GM19438 (cell line): ENCODE measurements at regions not wholly inside any gene's neighbourhood (a gene's known extent, or its start where the extent isn't known, plus 50 kb on each side); places are given as distances from the start of the nearest gene placed in this dataset.
A peak's percentile ranks its signal among the peaks of the same experiment; 100 is the strongest.
"Not testable (repeated sequence)": the region's sequence is repeated elsewhere in the genome, so short reads cannot be mapped to it uniquely, and the experiment has no call there.

ENCODE experiments used
- ATAC-seq: cut with Tn5 transposase; IDR thresholded peaks from one replicate; pipeline ENCODE4 v1.9.1; 2021; ENCODE audit warnings: low read depth; ENCODE audit not compliant: unreplicated experiment

GRCh38 chr5:101103874-101104273 lies 200.8 kb upstream of the ST8SIA4 start:
- no peak for ATAC-seq

- ATAC-seq = no peak
Observed at GRCh38 chr5:101102506-101102905, 199.4 kb upstream of the ST8SIA4 start.

GRCh38 chr5:101091902-101092301 lies 188.8 kb upstream of the ST8SIA4 start:
- ATAC-seq = no peak

- no peak for ATAC-seq
Observed at GRCh38 chr5:101084353-101084752, 181.3 kb upstream of the ST8SIA4 start.

- ATAC-seq = no peak
Observed at GRCh38 chr5:101080462-101081240, 177.6 kb upstream of the ST8SIA4 start.

- no peak for ATAC-seq
Observed at GRCh38 chr5:101068298-101068697, 165.2 kb upstream of the ST8SIA4 start.

GRCh38 chr5:101067429-101067828 lies 164.3 kb upstream of the ST8SIA4 start:
- no peak for ATAC-seq

- ATAC-seq = no peak
Observed at GRCh38 chr5:101062902-101063301, 159.8 kb upstream of the ST8SIA4 start.

- ATAC-seq = peak; percentile 63
Observed at GRCh38 chr5:101047181-101047580, 144.1 kb upstream of the ST8SIA4 start.

- ATAC-seq = no peak
Observed at GRCh38 chr5:101045689-101046088, 142.6 kb upstream of the ST8SIA4 start.

- ATAC-seq = not testable (repeated sequence)
Observed at GRCh38 chr5:101040002-101040401, 136.9 kb upstream of the ST8SIA4 start.

- no peak for ATAC-seq
Observed at GRCh38 chr5:101036778-101037177, 133.7 kb upstream of the ST8SIA4 start.

- no peak for ATAC-seq
Observed at GRCh38 chr5:101035425-101035824, 132.3 kb upstream of the ST8SIA4 start.

GRCh38 chr5:101024299-101024698 lies 121.2 kb upstream of the ST8SIA4 start:
- ATAC-seq = peak; percentile 64

GRCh38 chr5:101018299-101018698 lies 115.2 kb upstream of the ST8SIA4 start:
- ATAC-seq = no peak

- no peak for ATAC-seq
Observed at GRCh38 chr5:101012880-101013279, 109.8 kb upstream of the ST8SIA4 start.

- peak; percentile 99 for ATAC-seq
Observed at GRCh38 chr5:101009758-101010519, 106.9 kb upstream of the ST8SIA4 start.

- no peak for ATAC-seq
Observed at GRCh38 chr5:100992354-100992753, 89.3 kb upstream of the ST8SIA4 start.

- ATAC-seq = not testable (repeated sequence)
Observed at GRCh38 chr5:100983601-100984000, 80.5 kb upstream of the ST8SIA4 start.

GRCh38 chr5:100974082-100974481 lies 71.0 kb upstream of the ST8SIA4 start:
- ATAC-seq = no peak

GRCh38 chr5:100970646-100971255 lies 67.7 kb upstream of the ST8SIA4 start:
- no peak for ATAC-seq
